ENCODE measurements at regions not wholly inside any gene's neighbourhood (a gene's known extent, or its start where the extent isn't known, plus 50 kb on each side); places are given as distances from the start of the nearest gene placed in this dataset.

GRCh38 chr6:95087394-95088097 lies 489.8 kb upstream of the MANEA start:
- TF ChIP-seq CTCF (IDR thresholded peaks at IDR 0.05) (no peak), EP300 (IDR thresholded peaks at IDR 0.05) (no peak)
